NOMO-1 treated with dmso at 0.1 percent for 144 hours (cell line): ENCODE measurements at regions not wholly inside any gene's neighbourhood (a gene's known extent, or its start where the extent isn't known, plus 50 kb on each side); places are given as distances from the start of the nearest gene placed in this dataset.
A peak's percentile ranks its signal among the peaks of the same experiment; 100 is the strongest.

ENCODE experiments used
- DNase-seq: peaks from one replicate; lab custom pipeline; 2025; ENCODE audit not compliant: unreplicated experiment; lab: John Stamatoyannopoulos, UW

GRCh38 chr2:5442736-5443135, 249.4 kb upstream of the SOX11 start:
- DNase-seq: no peak

- no peak for DNase-seq
These were observed 248.0 kb upstream of the SOX11 start for GRCh38 chr2:5444168-5444567.

GRCh38 chr2:5444854-5445253, 247.3 kb upstream of the SOX11 start:
- no peak for DNase-seq

GRCh38 chr2:5449867-5450266, 242.3 kb upstream of the SOX11 start:
- DNase-seq: no peak

- no peak for DNase-seq
These were observed 238.7 kb upstream of the SOX11 start for GRCh38 chr2:5453220-5454050.

GRCh38 chr2:5454051-5454390, 238.2 kb upstream of the SOX11 start:
- no peak for DNase-seq

GRCh38 chr2:5459041-5459440, 233.1 kb upstream of the SOX11 start:
- no peak for DNase-seq

GRCh38 chr2:5464657-5465056, 227.5 kb upstream of the SOX11 start:
- no peak for DNase-seq

- DNase-seq: no peak
These were observed 226.3 kb upstream of the SOX11 start for GRCh38 chr2:5465859-5466258.

GRCh38 chr2:5467178-5467905, 224.8 kb upstream of the SOX11 start:
- no peak for DNase-seq

GRCh38 chr2:5472673-5473072, 219.5 kb upstream of the SOX11 start:
- no peak for DNase-seq

- DNase-seq: no peak
These were observed 218.5 kb upstream of the SOX11 start for GRCh38 chr2:5473635-5474034.

- no peak for DNase-seq
These were observed 217.5 kb upstream of the SOX11 start for GRCh38 chr2:5474716-5475115.

GRCh38 chr2:5479265-5479928, 212.8 kb upstream of the SOX11 start:
- DNase-seq: no peak

- DNase-seq: peak; percentile 65
These were observed 209.3 kb upstream of the SOX11 start for GRCh38 chr2:5482929-5483331.

GRCh38 chr2:5484868-5485267, 207.3 kb upstream of the SOX11 start:
- DNase-seq: no peak

- DNase-seq: no peak
These were observed 200.7 kb upstream of the SOX11 start for GRCh38 chr2:5491523-5491922.

- no peak for DNase-seq
These were observed 198.9 kb upstream of the SOX11 start for GRCh38 chr2:5493256-5493655.

- DNase-seq: no peak
These were observed 198.0 kb upstream of the SOX11 start for GRCh38 chr2:5494212-5494611.

- no peak for DNase-seq
These were observed 196.6 kb upstream of the SOX11 start for GRCh38 chr2:5495586-5495985.

GRCh38 chr2:5497874-5498273, 194.3 kb upstream of the SOX11 start:
- no peak for DNase-seq

- DNase-seq: no peak
These were observed 190.4 kb upstream of the SOX11 start for GRCh38 chr2:5501807-5502206.
